ENCODE measurements at regions not wholly inside any gene's neighbourhood (a gene's known extent, or its start where the extent isn't known, plus 50 kb on each side); places are given as distances from the start of the nearest gene placed in this dataset.

- Histone ChIP-seq H3K36me3 (no peaks in the 10 kb centered on the region), H3K4me3 (no peak overlapping the region), H3K9me3 (ENCODE audit: low read depth) (no peaks in the 10 kb centered on the region), H3K27ac (no peak overlapping the region), H3K27me3 (peaks cover 8% of the 10 kb centered on the region), H3K4me1 (ENCODE audit: low read depth) (peaks cover 3% of the 10 kb centered on the region)
- TF ChIP-seq CTCF (IDR thresholded peaks at IDR 0.05; ENCODE audit: low read depth, low read length), result no peak
- DNase-seq (ENCODE audit: low read depth in 1 of 2, low spot score in 1 of 2), result peak in 1 of 2 donors; percentile 41
Measured at GRCh38 chr1:93815366-93816110, 63.5 kb downstream of the DNTTIP2 start.

- Histone ChIP-seq H3K4me3 (no peak overlapping the region), H3K36me3 (no peaks in the 10 kb centered on the region), H3K27me3 (peaks cover 8% of the 10 kb centered on the region), H3K4me1 (ENCODE audit: low read depth) (peaks cover 3% of the 10 kb centered on the region), H3K9me3 (ENCODE audit: low read depth) (no peaks in the 10 kb centered on the region), H3K27ac (no peak overlapping the region)
- no peak for DNase-seq (ENCODE audit: low read depth in 1 of 2, low spot score in 1 of 2)
- no peak for TF ChIP-seq CTCF (IDR thresholded peaks at IDR 0.05; ENCODE audit: low read depth, low read length)
Measured at GRCh38 chr1:93814795-93815340, 64.1 kb downstream of the DNTTIP2 start.

- DNase-seq (ENCODE audit: low read depth in 1 of 2, low spot score in 1 of 2), result peak; percentile 72 to 89
- peak; percentile 97 for TF ChIP-seq CTCF (IDR thresholded peaks at IDR 0.05; ENCODE audit: low read depth, low read length)
- Histone ChIP-seq H3K27me3 (peaks cover 8% of the 10 kb centered on the region), H3K4me3 (no peak overlapping the region), H3K27ac (no peak overlapping the region), H3K4me1 (ENCODE audit: low read depth) (peaks cover 3% of the 10 kb centered on the region), H3K9me3 (ENCODE audit: low read depth) (no peaks in the 10 kb centered on the region), H3K36me3 (no peaks in the 10 kb centered on the region)
Measured at GRCh38 chr1:93814059-93814794, 64.8 kb downstream of the DNTTIP2 start.

- Histone ChIP-seq H3K4me1 (ENCODE audit: low read depth) (peaks cover 3% of the 10 kb centered on the region), H3K9me3 (ENCODE audit: low read depth) (no peaks in the 10 kb centered on the region), H3K27me3 (peaks cover 8% of the 10 kb centered on the region), H3K36me3 (no peaks in the 10 kb centered on the region), H3K4me3 (no peak overlapping the region), H3K27ac (no peak overlapping the region)
- TF ChIP-seq CTCF (IDR thresholded peaks at IDR 0.05; ENCODE audit: low read depth, low read length), result no peak
- no peak for DNase-seq (ENCODE audit: low read depth in 1 of 2, low spot score in 1 of 2)
Measured at GRCh38 chr1:93813076-93813475, 65.9 kb downstream of the DNTTIP2 start.

GRCh38 chr1:93811326-93812065, 67.5 kb downstream of the DNTTIP2 start:
- Histone ChIP-seq H3K4me3 (no peak overlapping the region), H3K9me3 (ENCODE audit: low read depth) (no peaks in the 10 kb centered on the region), H3K27ac (no peak overlapping the region), H3K4me1 (ENCODE audit: low read depth) (no peaks in the 10 kb centered on the region), H3K36me3 (no peaks in the 10 kb centered on the region), H3K27me3 (peaks cover 8% of the 10 kb centered on the region)
- DNase-seq (ENCODE audit: low read depth in 1 of 2, low spot score in 1 of 2), result no peak
- TF ChIP-seq CTCF (IDR thresholded peaks at IDR 0.05; ENCODE audit: low read depth, low read length), result no peak

Measured in cardiac muscle cell (in vitro differentiated cells and primary cell).